IPS DF 6.9 (cell line): ENCODE measurements at regions not wholly inside any gene's neighbourhood (a gene's known extent, or its start where the extent isn't known, plus 50 kb on each side); places are given as distances from the start of the nearest gene placed in this dataset.
"Not testable (repeated sequence)": the region's sequence is repeated elsewhere in the genome, so short reads cannot be mapped to it uniquely, and the experiment has no call there.

Experiments used
- DNase-seq: peaks from one replicate; pipeline ENCODE4 v3.0.0-alpha.2; 2013; ENCODE audit warnings: low read depth, low spot score
- H3K27ac ChIP-seq: one replicate; pipeline ENCODE4 v1.5.1; 2013; ENCODE audit warnings: low read length, control low read depth
- H3K27me3 ChIP-seq: 2 replicates; pipeline ENCODE4 v1.6.1; 2013; ENCODE audit warnings: mild to moderate bottlenecking, low read length; ENCODE audit not compliant: control insufficient read depth, insufficient read depth
- H3K36me3 ChIP-seq: 2 replicates; pipeline ENCODE4 v1.6.1; 2013; ENCODE audit warnings: low read length; ENCODE audit not compliant: control insufficient read depth, insufficient read depth
- H3K4me1 ChIP-seq: 2 replicates; pipeline ENCODE4 v1.6.1; 2013; ENCODE audit warnings: low read length; ENCODE audit not compliant: control insufficient read depth, insufficient read depth
- H3K4me3 ChIP-seq: 2 replicates; pipeline ENCODE4 v1.5.1; 2013; ENCODE audit warnings: mild to moderate bottlenecking, low read length
- H3K9me3 ChIP-seq: 2 replicates; pipeline ENCODE4 v1.6.1; 2013; ENCODE audit warnings: low read length, inconsistent platforms; ENCODE audit not compliant: control insufficient read depth, insufficient read depth
- WGBS: extraction: QIAGEN DNeasy Blood & Tissue Kit; methylation state at CpG from one replicate; pipeline ENCODE4 v1.1.7; 2013; ENCODE audit warnings: mixed read lengths, missing lambda C conversion rate; ENCODE audit not compliant: insufficient read length, insufficient coverage; 5-methylcytosine and 5-hydroxymethylcytosine counted together

GRCh38 chr12:131425112-131426075 is 285.5 kb upstream of the SFSWAP start:
- WGBS, result no CpG with 5 or more reads among the region's 9 CpGs
- Histone ChIP-seq H3K4me3 (no peak overlapping the region), H3K36me3 (no peaks in the 10 kb centered on the region; the same call in 1 of the 2 replicates), H3K4me1 (no peaks in the 10 kb centered on the region), H3K9me3 (no peaks in the 10 kb centered on the region; the same call in 1 of the 2 replicates), H3K27me3 (no peaks in the 10 kb centered on the region), H3K27ac (no peak overlapping the region)
- DNase-seq, result no peak

- Histone ChIP-seq H3K4me3 (no peak overlapping the region), H3K36me3 (no peaks in the 10 kb centered on the region), H3K27me3 (no peaks in the 10 kb centered on the region), H3K9me3 (no peaks in the 10 kb centered on the region; the same call in 1 of the 2 replicates), H3K27ac (no peak overlapping the region), H3K4me1 (no peaks in the 10 kb centered on the region)
- no CpG with 5 or more reads among the region's 14 CpGs for WGBS
- no peak for DNase-seq
Measured at GRCh38 chr12:131428091-131428685, 282.7 kb upstream of the SFSWAP start.

- not testable (repeated sequence) for H3K4me3 ChIP-seq, H3K9me3 ChIP-seq, H3K27ac ChIP-seq, H3K36me3 ChIP-seq, H3K27me3 ChIP-seq, H3K4me1 ChIP-seq, DNase-seq
- no CpG with 5 or more reads among the region's 8 CpGs for WGBS
Measured at GRCh38 chr12:131429221-131429620, 281.7 kb upstream of the SFSWAP start.

DNA sequence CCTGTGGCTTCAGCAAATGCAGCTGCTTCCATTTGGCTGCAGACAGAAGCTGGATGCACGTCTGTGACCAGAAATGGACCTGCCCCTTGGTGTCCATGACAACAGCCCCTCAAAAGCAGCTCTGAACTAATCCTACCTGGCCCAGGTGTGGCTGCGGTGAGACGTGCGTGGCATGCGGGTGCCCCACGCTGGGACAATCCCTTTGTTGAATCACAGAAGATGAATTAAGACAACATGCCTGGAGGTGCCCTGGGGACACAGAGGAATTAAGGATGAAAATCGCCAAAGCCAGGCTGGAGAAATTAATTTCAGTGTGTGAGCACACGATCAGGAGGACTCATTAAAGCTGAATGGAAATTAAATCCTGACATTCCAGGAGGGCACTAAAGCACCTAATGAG is 281.2 kb upstream of the SFSWAP start:
- not testable (repeated sequence) for H3K4me3 ChIP-seq, H3K27me3 ChIP-seq, DNase-seq, H3K27ac ChIP-seq, H3K9me3 ChIP-seq, H3K36me3 ChIP-seq, H3K4me1 ChIP-seq
- no CpG with 5 or more reads among the region's 8 CpGs for WGBS

DNA sequence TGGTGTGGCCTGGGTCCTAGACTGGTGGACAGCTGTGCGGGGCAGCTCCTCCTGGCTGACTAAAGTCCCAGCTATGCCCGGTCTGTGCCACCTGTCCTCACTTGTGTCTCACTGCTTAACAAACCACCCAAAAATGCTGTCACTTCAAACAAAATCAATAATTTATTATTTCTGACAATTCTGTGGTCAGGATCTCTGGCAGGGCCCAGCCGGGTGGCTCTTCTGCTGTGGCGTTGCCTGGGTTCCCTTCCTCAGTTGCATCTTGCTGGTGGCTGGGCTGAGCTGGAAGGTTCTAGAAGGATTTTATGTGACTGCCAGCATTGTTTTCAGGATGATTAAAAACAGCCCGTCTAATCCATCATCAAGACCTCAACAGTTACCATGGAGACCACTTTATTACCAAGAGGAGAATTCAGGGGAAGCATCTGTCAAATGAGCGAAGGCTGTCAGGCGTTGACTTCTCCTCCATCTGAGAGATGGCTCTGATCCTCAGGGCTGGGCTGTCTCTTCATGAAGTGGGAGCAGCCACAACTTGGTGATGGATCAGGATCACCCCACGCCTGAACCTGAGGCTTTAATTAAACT is 280.6 kb upstream of the SFSWAP start:
- Histone ChIP-seq H3K4me3 (no peak overlapping the region), H3K4me1 (no peaks in the 10 kb centered on the region), H3K9me3 (no peaks in the 10 kb centered on the region), H3K27ac (no peak overlapping the region), H3K27me3 (no peaks in the 10 kb centered on the region), H3K36me3 (no peaks in the 10 kb centered on the region)
- WGBS, result no CpG with 5 or more reads among the region's 8 CpGs
- no peak for DNase-seq

- H3K27me3 ChIP-seq, H3K27ac ChIP-seq, H3K36me3 ChIP-seq, H3K4me3 ChIP-seq, H3K4me1 ChIP-seq, H3K9me3 ChIP-seq, DNase-seq: not testable (repeated sequence)
- WGBS, result no CpG with 5 or more reads among the region's 17 CpGs
Measured at GRCh38 chr12:131431126-131431655, 279.7 kb upstream of the SFSWAP start.

DNA sequence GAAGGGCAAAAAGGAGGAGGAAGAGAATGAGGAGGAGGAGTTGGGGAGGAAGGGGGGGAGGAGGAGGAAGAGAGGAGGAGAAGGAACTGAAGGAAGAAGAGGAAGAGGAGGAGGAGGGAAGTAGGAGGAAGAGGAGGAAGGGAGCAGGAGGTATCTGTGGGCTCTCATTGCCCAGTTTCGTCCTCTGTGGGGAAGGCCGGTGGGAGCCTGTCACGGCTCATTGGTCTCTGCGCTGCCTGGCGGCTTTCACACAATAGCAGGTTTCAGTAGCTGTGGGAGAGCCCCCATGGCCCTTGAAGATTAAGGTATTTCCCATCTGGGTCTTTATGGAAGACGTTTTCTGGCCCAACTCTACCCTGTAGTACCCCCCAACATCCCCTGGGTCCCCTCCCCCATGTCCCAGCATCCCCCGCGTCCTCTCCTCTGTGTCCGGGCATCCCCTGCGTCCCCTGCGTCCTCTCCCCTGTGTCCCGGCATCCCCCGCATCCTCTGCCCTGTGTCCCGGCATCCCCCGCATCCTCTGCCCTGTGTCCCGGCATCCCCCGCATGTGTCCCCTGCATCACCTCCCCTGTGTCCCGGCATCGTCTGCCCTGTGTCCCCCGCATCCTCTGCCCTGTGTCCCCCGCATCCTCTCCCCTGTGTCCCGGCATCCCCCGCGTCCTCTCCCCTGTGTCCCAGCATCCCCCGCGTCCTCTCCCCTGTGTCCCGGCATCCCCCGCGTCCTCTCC is 278.2 kb upstream of the SFSWAP start:
- no peaks in the 10 kb centered on the region for H3K9me3 ChIP-seq
- WGBS, result no CpG with 5 or more reads among the region's 29 CpGs
- no peaks in the 10 kb centered on the region for H3K27me3 ChIP-seq
- no peaks in the 10 kb centered on the region; the same call in 1 of the 2 replicates for H3K4me1 ChIP-seq
- H3K36me3 ChIP-seq, result no peaks in the 10 kb centered on the region
- H3K27ac ChIP-seq, result no peak overlapping the region
- no peak for DNase-seq
- H3K4me3 ChIP-seq, result no peak overlapping the region

DNA sequence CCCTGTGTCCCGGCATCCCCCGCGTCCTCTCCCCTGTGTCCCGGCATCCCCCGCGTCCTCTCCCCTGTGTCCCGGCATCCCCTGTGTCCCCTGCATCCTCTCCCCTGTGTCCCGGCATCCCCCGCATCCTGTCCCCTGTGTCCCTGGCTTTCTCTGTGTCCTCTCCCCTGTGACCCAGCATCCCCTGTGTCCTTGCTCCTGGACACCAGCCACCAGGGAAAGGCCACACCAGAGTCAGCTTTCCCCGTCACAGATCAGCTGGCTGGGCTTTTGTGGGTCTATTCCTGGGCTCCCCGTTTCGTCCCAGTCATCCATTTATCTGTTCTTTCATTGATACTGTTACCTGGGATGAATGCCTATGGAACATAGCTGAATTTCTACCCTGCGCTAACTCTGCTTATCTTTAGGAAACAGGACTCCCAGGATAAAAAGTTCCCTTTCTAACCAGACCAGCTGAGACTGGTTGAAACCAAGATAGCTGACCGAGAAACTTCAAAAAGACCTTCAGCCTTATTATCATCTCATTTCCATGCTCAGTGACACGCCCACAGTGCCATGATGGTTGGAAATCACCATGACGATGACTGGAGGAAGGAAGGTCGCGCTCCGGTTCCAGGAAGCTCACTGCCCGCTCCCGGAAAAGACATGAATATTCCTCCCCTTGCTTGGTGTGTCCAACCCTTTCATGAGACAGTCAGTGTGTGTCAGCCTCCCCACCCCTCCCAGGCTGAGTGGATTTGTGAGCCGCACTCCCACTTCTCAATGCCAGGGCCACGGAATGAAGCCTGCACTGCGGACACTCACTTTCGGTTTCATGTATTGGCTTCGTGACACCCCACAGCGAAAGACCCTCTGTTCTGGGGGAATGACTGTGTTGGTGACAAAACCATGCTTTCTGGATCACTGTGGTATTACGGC is 276.4 kb upstream of the SFSWAP start:
- DNase-seq, result no peak
- H3K36me3 ChIP-seq, result no peaks in the 10 kb centered on the region
- WGBS, result no CpG with 5 or more reads among the region's 28 CpGs
- no peak overlapping the region for H3K27ac ChIP-seq
- no peaks in the 10 kb centered on the region; the same call in 1 of the 2 replicates for H3K4me1 ChIP-seq
- no peaks in the 10 kb centered on the region for H3K9me3 ChIP-seq
- H3K4me3 ChIP-seq, result no peak overlapping the region
- no peaks in the 10 kb centered on the region for H3K27me3 ChIP-seq

DNA sequence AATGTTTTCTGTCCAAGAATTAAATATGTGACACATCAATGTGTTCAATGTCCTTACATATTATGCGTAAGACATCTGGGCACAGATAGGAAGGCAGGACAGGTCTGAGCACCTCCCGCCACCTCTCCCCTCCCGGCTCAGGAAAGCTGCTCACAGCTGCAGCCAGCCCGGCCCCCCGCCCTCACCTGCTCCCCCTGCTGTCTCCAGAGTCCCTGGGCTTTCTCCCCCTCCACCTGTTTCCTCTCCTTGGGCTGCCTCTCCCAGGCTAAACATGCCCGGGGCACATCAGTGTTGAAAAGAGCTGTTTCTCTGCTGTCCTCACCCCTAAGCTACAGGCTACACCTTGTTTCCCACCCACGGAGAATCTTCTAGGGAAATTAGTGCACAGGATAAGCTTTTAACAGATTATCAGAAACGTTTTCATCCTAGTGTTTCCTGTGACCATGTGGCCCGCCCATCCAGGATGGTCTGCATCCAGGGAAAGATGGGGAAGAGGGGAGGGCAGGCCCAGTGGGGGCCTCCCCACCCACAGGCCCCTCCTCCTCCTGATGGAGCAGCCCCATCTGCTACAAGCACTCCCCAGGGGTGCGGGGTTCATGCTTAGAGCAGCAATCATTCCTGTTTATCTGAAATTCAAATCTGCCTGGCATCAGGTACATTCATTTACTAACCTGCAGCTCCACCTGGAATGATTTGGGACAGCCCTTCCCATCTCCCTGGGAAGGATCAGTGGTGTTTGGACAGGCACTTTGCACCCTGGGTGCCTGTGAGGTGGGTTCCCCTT is 273.8 kb upstream of the SFSWAP start:
- no CpG with 5 or more reads among the region's 10 CpGs for WGBS
- Histone ChIP-seq H3K36me3 (no peaks in the 10 kb centered on the region), H3K4me1 (no peaks in the 10 kb centered on the region; the same call in 1 of the 2 replicates), H3K4me3 (no peak overlapping the region), H3K27ac (no peak overlapping the region), H3K27me3 (no peaks in the 10 kb centered on the region), H3K9me3 (no peaks in the 10 kb centered on the region)
- DNase-seq, result no peak
